Mononuclear cell (primary cell): ENCODE measurements at regions not wholly inside any gene's neighbourhood (a gene's known extent, or its start where the extent isn't known, plus 50 kb on each side); places are given as distances from the start of the nearest gene placed in this dataset.

Experiments
- H3K27me3 ChIP-seq: 2 replicates; pipeline ENCODE4 v1.6.0; 2011; ENCODE audit warnings: low read length, control low read depth; ENCODE audit not compliant: insufficient read depth
- H3K4me1 ChIP-seq: 2 replicates; pipeline ENCODE4 v1.5.1; 2011; ENCODE audit warnings: mild to moderate bottlenecking, low read length, control low read depth; ENCODE audit not compliant: insufficient read depth
- H3K4me3 ChIP-seq: 2 replicates; pipeline ENCODE4 v1.5.1; 2011; ENCODE audit warnings: mild to moderate bottlenecking, low read length, moderate library complexity
- H3K9me3 ChIP-seq: 2 replicates; pipeline ENCODE4 v1.5.1; 2011; ENCODE audit warnings: low read depth, mild to moderate bottlenecking, control low read depth, low read length

GRCh38 chr12:124497039-124497438, 70.4 kb downstream of the NCOR2 start:
- Histone ChIP-seq H3K4me1 (peaks cover 49% of the 10 kb centered on the region), H3K27me3 (no peaks in the 10 kb centered on the region), H3K9me3 (no peaks in the 10 kb centered on the region), H3K4me3 (no peak overlapping the region)

- Histone ChIP-seq H3K27me3 (no peaks in the 10 kb centered on the region), H3K9me3 (no peaks in the 10 kb centered on the region), H3K4me3 (no peak overlapping the region), H3K4me1 (peaks cover 49% of the 10 kb centered on the region)
Measured at GRCh38 chr12:124496584-124496983, 70.8 kb downstream of the NCOR2 start.

- Histone ChIP-seq H3K9me3 (no peaks in the 10 kb centered on the region), H3K4me1 (peaks cover 49% of the 10 kb centered on the region), H3K27me3 (no peaks in the 10 kb centered on the region), H3K4me3 (no peak overlapping the region)
Measured at GRCh38 chr12:124495194-124495983, 72.0 kb downstream of the NCOR2 start.

- no peaks in the 10 kb centered on the region for H3K9me3 ChIP-seq
- H3K4me3 ChIP-seq, result no peak overlapping the region
- peaks cover 49% of the 10 kb centered on the region for H3K4me1 ChIP-seq
- no peaks in the 10 kb centered on the region for H3K27me3 ChIP-seq
Measured at GRCh38 chr12:124494751-124495129, 72.7 kb downstream of the NCOR2 start.

GRCh38 chr12:124493809-124494750, 73.3 kb downstream of the NCOR2 start:
- Histone ChIP-seq H3K27me3 (no peaks in the 10 kb centered on the region), H3K4me3 (no peak overlapping the region), H3K9me3 (no peaks in the 10 kb centered on the region), H3K4me1 (peaks cover 43% of the 10 kb centered on the region)

GRCh38 chr12:124492879-124493808, 74.3 kb downstream of the NCOR2 start:
- H3K4me3 ChIP-seq, result no peak overlapping the region
- H3K9me3 ChIP-seq, result no peaks in the 10 kb centered on the region
- H3K4me1 ChIP-seq, result peaks cover 34% of the 10 kb centered on the region
- no peaks in the 10 kb centered on the region for H3K27me3 ChIP-seq

DNA sequence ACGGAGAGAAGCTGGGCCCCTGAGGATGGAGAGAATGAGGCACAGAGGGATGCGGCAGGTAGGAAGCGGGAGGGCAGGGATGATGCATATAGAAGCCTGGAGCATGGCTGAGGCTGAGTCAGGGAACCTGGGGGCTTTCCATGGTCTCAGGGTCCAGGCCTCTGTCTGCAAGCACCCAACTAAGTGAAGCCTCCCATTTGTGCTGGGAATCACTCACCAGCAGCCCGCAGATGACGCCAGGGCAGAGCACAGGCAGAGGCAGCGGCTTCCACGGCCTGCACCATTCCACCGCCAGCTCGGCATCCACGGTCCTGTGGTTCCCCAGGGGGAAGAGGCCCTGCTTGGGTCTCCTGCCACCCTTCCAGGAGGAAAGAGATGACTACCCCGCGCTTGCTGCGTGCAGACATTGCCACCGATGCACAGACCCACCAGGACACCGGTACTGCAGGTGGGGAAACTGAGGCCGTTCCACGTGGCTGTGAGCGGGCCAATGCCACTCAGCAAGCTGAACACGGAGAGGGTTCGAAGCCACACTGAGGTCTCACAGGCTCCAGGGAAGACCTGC, 75.5 kb downstream of the NCOR2 start:
- Histone ChIP-seq H3K4me3 (no peak overlapping the region), H3K27me3 (no peaks in the 10 kb centered on the region), H3K4me1 (peaks cover 22% of the 10 kb centered on the region), H3K9me3 (no peaks in the 10 kb centered on the region)

- Histone ChIP-seq H3K9me3 (no peaks in the 10 kb centered on the region), H3K4me1 (peaks cover 22% of the 10 kb centered on the region), H3K27me3 (no peaks in the 10 kb centered on the region), H3K4me3 (no peak overlapping the region)
Measured at GRCh38 chr12:124491310-124491709, 76.1 kb downstream of the NCOR2 start.

DNA sequence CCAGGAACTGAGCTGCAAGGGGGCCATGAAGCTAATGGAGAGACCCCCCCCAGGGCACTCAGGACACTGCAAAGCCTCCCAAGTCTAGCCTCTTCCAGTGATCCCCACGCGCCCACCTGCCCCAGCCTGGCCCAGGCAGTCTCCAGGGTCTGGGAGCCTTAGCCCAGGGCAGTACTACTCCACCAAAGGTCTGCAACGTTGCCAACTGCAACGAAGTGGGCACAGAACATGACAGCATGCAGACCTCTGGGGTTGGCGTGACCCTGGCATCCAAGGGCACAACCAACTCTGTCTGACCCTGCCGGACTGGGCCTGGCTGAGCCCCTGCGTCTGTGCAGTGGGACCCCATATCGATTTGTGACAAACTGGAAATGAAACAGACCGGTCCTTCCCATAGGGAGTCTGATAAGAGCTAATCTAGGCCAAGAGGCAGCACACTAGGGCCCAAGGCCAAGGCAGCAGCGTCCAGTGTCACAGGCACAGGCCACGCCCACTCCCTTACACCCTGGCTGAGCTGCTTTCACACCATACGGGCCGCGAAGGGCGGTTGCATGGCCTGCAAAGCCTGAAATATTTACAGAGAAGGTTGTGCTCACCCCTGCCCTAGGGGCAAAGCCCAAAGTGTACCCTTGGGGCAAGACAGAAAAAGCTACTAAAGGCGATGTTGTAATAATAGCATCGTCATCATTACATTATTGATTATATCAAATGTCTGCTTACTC, 76.7 kb downstream of the NCOR2 start:
- Histone ChIP-seq H3K9me3 (no peaks in the 10 kb centered on the region), H3K27me3 (no peaks in the 10 kb centered on the region)

DNA sequence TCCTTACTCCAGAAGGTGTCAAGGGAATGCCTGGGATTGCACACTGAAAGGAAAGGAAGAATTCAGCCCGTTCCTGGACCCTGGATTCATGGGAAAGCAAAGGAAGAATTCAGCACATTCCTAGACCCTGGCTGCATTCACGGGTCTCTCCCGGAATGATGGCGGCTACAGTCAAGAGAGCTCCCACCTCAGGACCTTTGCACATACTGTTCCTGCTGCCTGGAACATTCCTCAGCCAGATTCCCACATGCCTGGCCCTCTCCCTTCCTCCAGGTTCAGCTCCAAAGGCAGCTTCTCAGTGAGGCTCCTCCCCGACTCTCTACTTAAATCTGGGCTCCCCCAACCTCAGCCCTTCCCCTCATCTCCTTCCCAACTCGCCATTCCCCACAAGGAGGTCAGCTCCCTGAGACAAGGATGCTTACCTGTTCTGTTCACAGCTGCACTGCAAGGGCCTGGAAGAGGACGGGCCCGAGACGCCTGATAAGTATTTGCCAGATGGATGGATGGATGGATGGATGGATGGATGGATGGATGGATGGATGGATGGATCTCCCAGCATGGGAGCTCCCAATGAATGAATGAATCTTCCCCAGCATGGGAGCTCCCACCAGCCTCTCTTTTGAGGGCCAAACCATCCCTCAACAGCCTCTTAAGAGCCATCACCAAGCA, 77.4 kb downstream of the NCOR2 start:
- H3K9me3 ChIP-seq, result no peaks in the 10 kb centered on the region
- H3K27me3 ChIP-seq, result no peaks in the 10 kb centered on the region
- H3K4me1 ChIP-seq, result peaks cover 22% of the 10 kb centered on the region
- no peak overlapping the region for H3K4me3 ChIP-seq

More for the DNA sequence above, 76.7 kb downstream of the NCOR2 start:
- Histone ChIP-seq H3K4me1 (peaks cover 22% of the 10 kb centered on the region), H3K4me3 (no peak overlapping the region)

GRCh38 chr12:124489220-124489619, 78.2 kb downstream of the NCOR2 start:
- no peaks in the 10 kb centered on the region for H3K9me3 ChIP-seq
- H3K27me3 ChIP-seq, result no peaks in the 10 kb centered on the region
- H3K4me1 ChIP-seq, result peaks cover 15% of the 10 kb centered on the region
- H3K4me3 ChIP-seq, result no peak overlapping the region

DNA sequence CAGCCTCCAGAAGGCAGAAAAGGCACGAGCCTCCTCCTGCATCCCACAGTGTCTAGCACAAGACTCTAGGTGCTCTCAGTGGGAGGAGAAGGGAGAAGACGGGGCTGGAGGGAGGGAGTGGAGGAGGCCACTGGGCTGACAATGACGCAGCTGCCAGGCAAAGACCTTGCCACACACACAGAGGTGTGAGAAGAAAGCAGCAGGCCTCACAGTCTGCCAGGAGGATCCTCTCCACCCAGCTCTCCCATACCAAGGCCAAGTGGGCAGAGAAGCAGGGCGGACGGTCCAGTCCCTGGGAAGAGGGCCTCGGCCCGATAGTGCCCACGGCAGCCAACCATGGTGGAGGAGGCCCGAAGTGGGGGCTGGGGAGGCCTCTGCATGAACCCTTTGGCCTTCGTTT, 78.9 kb downstream of the NCOR2 start:
- Histone ChIP-seq H3K27me3 (no peaks in the 10 kb centered on the region), H3K4me1 (peaks cover 8% of the 10 kb centered on the region), H3K9me3 (no peaks in the 10 kb centered on the region), H3K4me3 (no peak overlapping the region)

DNA sequence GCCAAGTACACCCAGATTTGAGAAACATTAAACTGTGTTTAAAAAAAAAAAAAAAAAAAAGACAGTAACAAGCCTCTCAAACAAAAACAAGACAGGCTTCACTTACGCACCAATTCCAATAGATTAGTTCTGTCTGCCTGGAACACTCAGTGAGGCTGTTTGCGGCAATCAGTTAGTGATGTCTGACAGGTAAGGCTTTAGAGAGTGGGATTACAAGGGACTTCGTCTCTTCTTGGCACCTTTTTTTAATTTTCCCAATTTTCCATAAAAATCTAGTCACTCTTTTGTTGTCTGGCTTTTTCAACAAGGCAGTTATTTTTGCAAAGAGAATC, 79.6 kb downstream of the NCOR2 start:
- no peaks in the 10 kb centered on the region for H3K27me3 ChIP-seq
- no peak overlapping the region for H3K4me3 ChIP-seq
- no peaks in the 10 kb centered on the region for H3K9me3 ChIP-seq
- H3K4me1 ChIP-seq, result peaks cover under 1% of the 10 kb centered on the region
